Ovary (tissue), 7 donors: ENCODE measurements at regions not wholly inside any gene's neighbourhood (a gene's known extent, or its start where the extent isn't known, plus 50 kb on each side); places are given as distances from the start of the nearest gene placed in this dataset.

Source experiments
- DNase-seq, 5 donors: peaks; one replicate each; pipeline ENCODE4 v3.0.0-alpha.2; 2019 to 2020
- H3K27ac ChIP-seq, 2 donors: fragments of 200-600 bp; one replicate each; pipeline versions ENCODE4 v1.5.1 to v1.8.0; 2019 to 2022
- H3K27me3 ChIP-seq: fragments of 200-600 bp; one replicate; pipeline ENCODE4 v1.8.0; 2022
- H3K36me3 ChIP-seq: fragments of 200-600 bp; sonication (generic); one replicate; pipeline ENCODE4 v1.5.1; 2019
- H3K4me1 ChIP-seq: one replicate; pipeline ENCODE4 v1.8.1; 2013; ENCODE audit warnings: mild to moderate bottlenecking, moderate library complexity; ENCODE audit not compliant: insufficient read depth
- H3K4me3 ChIP-seq: fragments of 200-600 bp; sonication (generic); one replicate; pipeline ENCODE4 v1.5.1; 2017
- H3K9me3 ChIP-seq, 2 donors: fragments of 200-600 bp in 1 of 2; sonication (generic) in 1 of 2; one replicate each; pipeline versions ENCODE4 v1.5.1 to v1.8.1; 2013 to 2019; ENCODE audit warnings: mild to moderate bottlenecking in 1 of 2, moderate library complexity in 1 of 2
- CTCF ChIP-seq, 3 donors: fragments of 450-650 bp in 2 of 3; fragments of 200-600 bp in 1 of 3; IDR thresholded peaks; one replicate each; pipeline versions ENCODE4 v1.5.1 to v1.8.0; 2016 to 2022; ENCODE audit warnings: antibody characterized with exemption in 3 of 3, mild to moderate bottlenecking in 1 of 3
- EP300 ChIP-seq: sonication (generic); formaldehyde crosslinking; IDR thresholded peaks from one replicate; pipeline ENCODE4 v1.6.1; 2017; ENCODE audit warnings: antibody characterized with exemption
- POLR2A ChIP-seq: fragments of 450-650 bp; IDR thresholded peaks from one replicate; pipeline ENCODE4 v1.6.1; 2017; ENCODE audit warnings: antibody characterized with exemption, mild to moderate bottlenecking, moderate library complexity
- WGBS, 3 donors: extraction: QIAGEN DNeasy Blood & Tissue Kit in 1 of 3; methylation state at CpG; one replicate each; pipeline versions ENCODE4 v1.1.5 to v1.1.7; 2013 to 2017; 5-methylcytosine and 5-hydroxymethylcytosine counted together
- intact Hi-C, 4 donors: fragments of 100-400 bp; cut with DNase I; formaldehyde crosslinking; loops; one replicate each; pipeline versions ENCODE4 v1.11.0 to v1.15.1; 2022 to 2023
- donor health status: DM: no; HTN: no; CAD: no; lungs with moderate emphysema.
- donor health status: DM: no; HTN: no; CAD: no.
- donor health status: Bipolar disorder and iron deficiency.
- donor health status: DM: no; HTN: no; CAD: no.
- donor health status: DM: yes; HTN: yes; CAD: no.

DNA sequence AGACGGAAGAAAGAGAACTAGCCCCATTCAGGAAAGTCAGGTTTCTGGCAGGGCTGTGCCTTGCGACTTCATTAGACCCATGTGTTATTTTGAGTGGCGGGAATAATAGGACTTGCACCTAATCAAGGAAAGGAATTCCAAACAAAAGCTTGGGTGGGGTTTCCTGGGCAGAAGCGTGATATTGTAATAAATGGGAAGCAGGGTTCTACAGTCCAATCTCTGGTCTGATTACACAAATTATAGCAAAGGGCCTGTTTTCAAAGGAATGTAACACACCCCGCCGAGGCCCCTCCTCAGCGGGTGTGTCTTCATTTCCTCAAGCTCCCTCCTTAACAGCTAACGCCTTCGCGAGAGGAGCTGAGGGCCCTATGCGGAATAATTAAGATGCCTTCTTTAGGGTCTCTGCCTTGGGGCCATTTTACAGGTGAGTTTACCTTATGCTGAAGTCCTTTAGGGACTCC, 396.0 kb upstream of the C2CD4B start:
- no peak for DNase-seq
- H3K4me1 ChIP-seq: peaks cover 5% of the 10 kb centered on the region
- intact Hi-C loops: no loop called here
- 80 to 86% (median 83%) methylated on average over 11 of the region's 11 CpGs for WGBS, 3 donors
- no peaks in the 10 kb centered on the region for H3K27me3 ChIP-seq
- no peak overlapping the region for H3K4me3 ChIP-seq
- TF ChIP-seq CTCF (IDR thresholded peaks at IDR 0.05): no peak
- TF ChIP-seq EP300: no peak
- TF ChIP-seq POLR2A: no peak
- H3K36me3 ChIP-seq: no peaks in the 10 kb centered on the region
- no peak overlapping the region for H3K27ac ChIP-seq
- no peaks in the 10 kb centered on the region for H3K9me3 ChIP-seq

GRCh38 chr15:62561571-62561970, 396.5 kb upstream of the C2CD4B start:
- no peak overlapping the region for H3K4me3 ChIP-seq
- H3K27ac ChIP-seq: no peak overlapping the region
- no peaks in the 10 kb centered on the region for H3K36me3 ChIP-seq
- no peak for DNase-seq
- intact Hi-C loops: no loop called here
- H3K9me3 ChIP-seq: no peaks in the 10 kb centered on the region
- 85 to 95% (median 90%) methylated on average over 8 of the region's 8 CpGs for WGBS, 3 donors
- H3K27me3 ChIP-seq: no peaks in the 10 kb centered on the region
- TF ChIP-seq POLR2A (no peak), EP300 (no peak), CTCF (IDR thresholded peaks at IDR 0.05) (no peak)
- H3K4me1 ChIP-seq: peaks cover 5% of the 10 kb centered on the region

GRCh38 chr15:62564886-62565633, 400.0 kb upstream of the C2CD4B start:
- DNase-seq: no peak
- TF ChIP-seq POLR2A (no peak), EP300 (no peak), CTCF (IDR thresholded peaks at IDR 0.05) (no peak)
- no peak overlapping the region for H3K27ac ChIP-seq
- 47 to 73% (median 51%) methylated on average over 4 of the region's 4 CpGs for WGBS, 3 donors
- no peaks in the 10 kb centered on the region for H3K27me3 ChIP-seq
- no peak overlapping the region for H3K4me3 ChIP-seq
- no peaks in the 10 kb centered on the region for H3K36me3 ChIP-seq
- intact Hi-C loops: no loop called here
- H3K4me1 ChIP-seq: peaks cover 1% of the 10 kb centered on the region
- no peaks in the 10 kb centered on the region for H3K9me3 ChIP-seq

DNA sequence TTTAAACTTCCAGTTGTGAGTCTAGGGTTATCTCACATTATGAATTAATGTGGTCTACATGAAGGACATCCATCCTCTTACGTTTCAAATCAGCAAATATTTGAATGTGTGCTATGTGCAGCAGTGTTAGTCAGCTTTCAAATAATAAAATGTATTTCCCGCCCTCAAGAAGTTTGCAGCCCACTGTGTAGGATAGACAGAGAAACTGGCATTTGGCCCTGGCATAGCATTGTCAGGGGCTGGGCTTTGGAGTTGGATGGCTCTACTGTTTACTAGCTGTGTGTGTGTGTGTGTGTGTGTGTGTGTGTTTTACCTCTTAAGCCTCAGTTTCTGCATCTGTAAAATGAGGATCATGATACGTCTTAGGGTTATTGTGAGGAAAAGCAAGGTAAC, 400.5 kb upstream of the C2CD4B start:
- Histone ChIP-seq H3K4me1 (peaks cover 3% of the 10 kb centered on the region), H3K4me3 (no peak overlapping the region), H3K9me3 (no peaks in the 10 kb centered on the region), H3K36me3 (no peaks in the 10 kb centered on the region), H3K27me3 (no peaks in the 10 kb centered on the region), H3K27ac (no peak overlapping the region)
- DNase-seq: no peak
- intact Hi-C loops: no loop called here
- 43 to 63% (median 51%) methylated on average over 3 of the region's 3 CpGs for WGBS, 3 donors
- TF ChIP-seq EP300 (no peak), POLR2A (no peak), CTCF (IDR thresholded peaks at IDR 0.05) (no peak)
